ENCODE measurements at regions not wholly inside any gene's neighbourhood (a gene's known extent, or its start where the extent isn't known, plus 50 kb on each side); places are given as distances from the start of the nearest gene placed in this dataset.
"Not testable (repeated sequence)": the region's sequence is repeated elsewhere in the genome, so short reads cannot be mapped to it uniquely, and the experiment has no call there.

DNA sequence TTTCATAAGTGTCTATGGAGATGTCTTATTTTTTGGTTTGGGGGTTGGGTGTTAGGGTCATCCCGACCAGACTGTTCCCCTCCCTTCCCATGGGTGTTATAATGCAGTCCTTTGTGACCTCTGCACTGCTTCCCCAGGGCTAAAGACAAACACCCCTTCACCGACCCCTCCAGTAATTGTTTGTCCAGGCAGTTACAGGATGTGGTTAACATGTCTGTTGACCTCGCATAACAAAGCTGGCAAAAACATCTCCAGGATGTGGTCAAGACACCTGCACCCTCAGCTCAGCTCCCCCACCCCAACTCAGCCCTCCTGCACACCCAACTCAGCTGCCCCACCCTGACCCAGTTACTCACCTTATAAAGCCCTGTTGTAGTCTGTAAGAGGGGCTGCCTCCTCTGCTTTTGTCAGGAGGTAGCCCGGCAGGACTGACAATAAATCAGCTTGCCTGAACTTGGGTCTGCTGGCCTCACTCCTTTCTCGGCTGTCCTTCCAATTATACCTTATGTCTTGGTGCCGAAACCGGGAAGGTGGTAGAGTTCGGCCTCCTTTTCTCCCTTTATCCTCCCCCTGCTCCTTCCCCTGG lies 102.2 kb downstream of the ZNF92 start:
- Histone ChIP-seq H3K27ac (ENCODE audit: low read depth, low read length) (no peak overlapping the region), H3K9me3 (ENCODE audit: control insufficient read depth, insufficient read depth, low read length) (peaks cover 32% of the 10 kb centered on the region)

DNA sequence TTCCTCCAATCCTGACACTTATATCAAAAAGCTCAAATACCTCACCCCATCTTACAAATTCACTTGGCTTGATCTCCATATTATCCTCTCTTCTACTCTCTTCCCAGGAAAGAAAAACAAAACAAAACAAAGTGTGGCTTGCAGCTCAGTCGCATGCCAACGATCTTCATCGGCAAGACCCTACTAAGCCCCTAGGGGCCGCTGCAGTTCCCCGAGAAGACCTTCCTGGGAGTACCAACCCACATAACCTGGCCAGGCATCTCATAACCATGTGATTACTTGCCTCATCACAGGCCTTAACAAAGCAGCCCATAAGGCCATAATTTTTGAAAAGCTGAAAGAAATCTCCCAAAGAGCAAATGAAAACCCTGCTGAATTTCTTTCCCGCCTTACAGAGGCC lies 103.7 kb downstream of the ZNF92 start:
- peaks cover 2% of the 10 kb centered on the region; the same call in 1 of the 2 replicates for H3K4me1 ChIP-seq (ENCODE audit: control insufficient read depth, insufficient read depth, low read length)
- no peak overlapping the region for H3K27ac ChIP-seq (ENCODE audit: low read depth, low read length)
- H3K9me3 ChIP-seq (ENCODE audit: control insufficient read depth, insufficient read depth, low read length) = peaks cover 25% of the 10 kb centered on the region
- H3K9ac ChIP-seq (ENCODE audit: low read depth, low read length) = no peak overlapping the region
- no peaks in the 10 kb centered on the region for H3K27me3 ChIP-seq (ENCODE audit: control insufficient read depth, insufficient read depth, low read length)
- no peak overlapping the region for H3K4me3 ChIP-seq (ENCODE audit: low read depth, low read length)
- no peaks in the 10 kb centered on the region for H3K36me3 ChIP-seq (ENCODE audit: control insufficient read depth, insufficient read depth, low read length)

More for the DNA sequence above, 102.2 kb downstream of the ZNF92 start:
- no peaks in the 10 kb centered on the region for H3K27me3 ChIP-seq (ENCODE audit: control insufficient read depth, insufficient read depth, low read length)
- H3K4me3 ChIP-seq (ENCODE audit: low read depth, low read length) = no peak overlapping the region
- peaks cover 2% of the 10 kb centered on the region; the same call in 1 of the 2 replicates for H3K4me1 ChIP-seq (ENCODE audit: control insufficient read depth, insufficient read depth, low read length)
- H3K9ac ChIP-seq (ENCODE audit: low read depth, low read length) = no peak overlapping the region
- no peaks in the 10 kb centered on the region for H3K36me3 ChIP-seq (ENCODE audit: control insufficient read depth, insufficient read depth, low read length)

DNA sequence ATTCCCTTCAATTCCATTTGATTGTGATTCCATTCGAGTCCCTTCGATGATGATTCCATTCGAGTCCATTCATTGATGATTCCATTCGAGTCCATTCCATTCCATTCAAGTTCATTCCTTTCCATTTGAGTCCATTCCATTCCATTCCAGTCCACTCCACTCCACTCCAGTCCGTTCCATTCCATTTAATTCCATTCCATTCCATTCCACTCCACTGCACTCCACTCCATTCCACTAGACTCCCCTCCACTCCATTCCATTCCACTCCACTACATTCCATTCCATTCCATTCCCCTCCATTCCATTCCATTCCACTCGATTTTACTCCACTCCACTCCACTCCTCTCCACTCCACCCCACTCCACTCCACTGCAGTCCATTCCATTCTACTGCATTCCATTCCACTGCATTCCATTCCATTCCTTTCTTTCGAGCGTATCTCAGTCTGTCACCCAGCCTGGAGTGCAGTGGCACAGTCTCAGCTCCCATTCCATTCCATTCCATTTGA lies 115.7 kb downstream of the ZNF92 start:
- Histone ChIP-seq H3K9ac (ENCODE audit: low read depth, low read length) (no peak overlapping the region), H3K4me3 (ENCODE audit: low read depth, low read length) (no peak overlapping the region), H3K9me3 (ENCODE audit: control insufficient read depth, insufficient read depth, low read length) (peaks cover 33% of the 10 kb centered on the region), H3K36me3 (ENCODE audit: control insufficient read depth, insufficient read depth, low read length) (no peaks in the 10 kb centered on the region), H3K27me3 (ENCODE audit: control insufficient read depth, insufficient read depth, low read length) (no peaks in the 10 kb centered on the region), H3K4me1 (ENCODE audit: control insufficient read depth, insufficient read depth, low read length) (no peaks in the 10 kb centered on the region), H3K27ac (ENCODE audit: low read depth, low read length) (no peak overlapping the region)

DNA sequence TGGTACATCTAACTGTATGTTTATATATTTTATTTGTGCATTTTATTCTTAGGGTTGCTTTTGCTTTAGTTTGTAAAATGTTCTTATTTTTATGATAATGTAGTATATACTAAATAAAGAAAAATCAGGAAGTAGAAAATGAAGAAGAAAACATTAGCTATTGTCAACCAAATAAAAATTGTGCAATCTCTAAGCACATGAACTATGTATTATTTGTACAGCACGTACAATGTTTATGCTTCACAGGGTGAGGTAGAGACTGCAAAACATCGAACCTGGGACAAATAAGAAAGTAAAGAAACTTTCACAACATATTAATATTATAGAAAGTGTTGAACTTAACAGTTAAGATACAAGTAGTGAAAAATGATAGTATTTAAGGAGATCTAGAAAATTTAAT lies 123.0 kb downstream of the ZNF92 start:
- H3K4me3 ChIP-seq (ENCODE audit: low read depth, low read length); H3K9ac ChIP-seq (ENCODE audit: low read depth, low read length); H3K9me3 ChIP-seq (ENCODE audit: control insufficient read depth, insufficient read depth, low read length); H3K27ac ChIP-seq (ENCODE audit: low read depth, low read length); H3K36me3 ChIP-seq (ENCODE audit: control insufficient read depth, insufficient read depth, low read length); H3K27me3 ChIP-seq (ENCODE audit: control insufficient read depth, insufficient read depth, low read length); H3K4me1 ChIP-seq (ENCODE audit: control insufficient read depth, insufficient read depth, low read length): not testable (repeated sequence)

DNA sequence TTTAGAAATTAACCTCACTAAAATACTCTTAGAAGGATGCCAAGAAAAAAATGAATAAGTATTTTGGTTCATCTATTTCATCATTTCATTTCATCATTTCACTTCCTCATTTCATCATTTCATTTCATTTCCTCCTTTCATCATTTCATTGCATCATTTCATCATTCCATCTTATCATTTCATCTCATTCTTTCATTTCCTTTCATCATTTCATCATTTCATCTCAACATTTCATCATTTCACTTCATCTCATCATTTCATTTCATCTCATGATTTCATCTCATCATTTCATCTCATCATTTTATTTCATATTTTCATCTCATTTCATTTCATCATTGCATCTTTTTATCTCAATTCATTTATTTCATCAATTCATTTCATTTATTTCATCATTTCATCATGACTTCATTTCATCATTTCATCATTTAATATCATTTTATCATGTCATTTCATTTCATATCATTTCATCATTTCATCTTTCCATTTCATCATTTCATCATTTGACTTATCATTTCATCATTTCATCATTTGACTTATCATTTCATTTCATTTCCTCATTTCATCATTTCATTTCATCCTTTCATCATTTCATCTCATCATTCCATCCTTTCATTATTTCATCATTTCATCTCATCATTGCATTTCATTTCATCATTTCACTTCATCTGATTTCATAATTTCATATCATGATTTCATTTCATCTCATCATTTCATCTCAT lies 129.9 kb downstream of the ZNF92 start:
- Histone ChIP-seq H3K27ac (ENCODE audit: low read depth, low read length) (no peak overlapping the region), H3K27me3 (ENCODE audit: control insufficient read depth, insufficient read depth, low read length) (peaks cover 7% of the 10 kb centered on the region), H3K4me1 (ENCODE audit: control insufficient read depth, insufficient read depth, low read length) (no peaks in the 10 kb centered on the region), H3K9ac (ENCODE audit: low read depth, low read length) (no peak overlapping the region), H3K9me3 (ENCODE audit: control insufficient read depth, insufficient read depth, low read length) (no peaks in the 10 kb centered on the region), H3K36me3 (ENCODE audit: control insufficient read depth, insufficient read depth, low read length) (no peaks in the 10 kb centered on the region), H3K4me3 (ENCODE audit: low read depth, low read length) (no peak overlapping the region)

DNA sequence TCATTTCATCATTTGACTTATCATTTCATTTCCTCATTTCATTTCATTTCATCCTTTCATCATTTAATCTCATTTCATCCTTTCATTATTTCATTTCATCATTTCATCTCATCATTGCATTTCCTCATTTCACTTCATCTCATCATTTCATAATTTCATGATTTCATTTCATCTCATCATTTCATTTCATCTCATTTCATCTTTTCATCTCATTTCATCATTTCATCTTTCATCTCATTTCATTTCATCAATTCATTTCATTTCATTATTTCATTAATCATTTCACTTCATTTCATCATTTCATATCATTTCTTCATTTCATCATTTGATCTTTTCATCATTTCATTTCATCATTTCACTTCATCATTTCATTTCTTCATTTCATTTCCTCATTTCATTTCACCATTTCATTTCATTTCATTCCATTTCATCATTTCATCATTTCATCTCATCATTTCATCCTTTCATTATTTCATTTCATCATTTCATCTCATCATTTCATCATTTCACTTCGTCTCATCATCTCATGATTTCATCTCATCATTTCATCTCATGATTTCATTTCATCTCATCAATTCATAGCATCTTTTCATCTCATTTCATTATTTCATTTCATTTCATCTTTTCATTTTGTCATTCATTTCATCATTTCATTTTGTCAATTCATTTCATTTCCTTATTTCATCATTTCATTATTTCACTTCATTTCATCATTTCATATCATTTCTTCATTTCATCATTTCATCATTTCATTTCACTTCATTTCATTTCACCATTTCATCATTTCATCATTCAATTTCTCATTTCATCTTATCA lies 131.1 kb downstream of the ZNF92 start:
- H3K9ac ChIP-seq (ENCODE audit: low read depth, low read length); H3K27ac ChIP-seq (ENCODE audit: low read depth, low read length); H3K4me1 ChIP-seq (ENCODE audit: control insufficient read depth, insufficient read depth, low read length); H3K9me3 ChIP-seq (ENCODE audit: control insufficient read depth, insufficient read depth, low read length); H3K4me3 ChIP-seq (ENCODE audit: low read depth, low read length); H3K36me3 ChIP-seq (ENCODE audit: control insufficient read depth, insufficient read depth, low read length): not testable (repeated sequence)
- H3K27me3 ChIP-seq (ENCODE audit: control insufficient read depth, insufficient read depth, low read length) = peaks cover 14% of the 10 kb centered on the region

DNA sequence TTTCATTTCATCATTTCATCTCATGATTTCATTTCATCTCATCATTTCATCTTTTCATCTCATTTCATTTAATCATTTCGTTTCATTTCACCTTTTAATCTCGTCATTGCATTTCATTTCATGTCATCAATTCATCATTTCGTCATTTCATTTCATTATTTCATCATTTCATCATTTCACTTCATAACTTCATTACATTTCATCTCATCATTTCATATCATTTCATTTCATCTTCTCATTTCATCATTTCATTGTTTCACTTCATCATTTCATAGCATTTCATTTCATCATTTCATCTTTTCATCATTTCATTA lies 131.6 kb downstream of the ZNF92 start:
- not testable (repeated sequence) for H3K4me1 ChIP-seq (ENCODE audit: control insufficient read depth, insufficient read depth, low read length); H3K4me3 ChIP-seq (ENCODE audit: low read depth, low read length); H3K27ac ChIP-seq (ENCODE audit: low read depth, low read length); H3K36me3 ChIP-seq (ENCODE audit: control insufficient read depth, insufficient read depth, low read length); H3K9ac ChIP-seq (ENCODE audit: low read depth, low read length); H3K9me3 ChIP-seq (ENCODE audit: control insufficient read depth, insufficient read depth, low read length)
- peaks cover 19% of the 10 kb centered on the region for H3K27me3 ChIP-seq (ENCODE audit: control insufficient read depth, insufficient read depth, low read length)

DNA sequence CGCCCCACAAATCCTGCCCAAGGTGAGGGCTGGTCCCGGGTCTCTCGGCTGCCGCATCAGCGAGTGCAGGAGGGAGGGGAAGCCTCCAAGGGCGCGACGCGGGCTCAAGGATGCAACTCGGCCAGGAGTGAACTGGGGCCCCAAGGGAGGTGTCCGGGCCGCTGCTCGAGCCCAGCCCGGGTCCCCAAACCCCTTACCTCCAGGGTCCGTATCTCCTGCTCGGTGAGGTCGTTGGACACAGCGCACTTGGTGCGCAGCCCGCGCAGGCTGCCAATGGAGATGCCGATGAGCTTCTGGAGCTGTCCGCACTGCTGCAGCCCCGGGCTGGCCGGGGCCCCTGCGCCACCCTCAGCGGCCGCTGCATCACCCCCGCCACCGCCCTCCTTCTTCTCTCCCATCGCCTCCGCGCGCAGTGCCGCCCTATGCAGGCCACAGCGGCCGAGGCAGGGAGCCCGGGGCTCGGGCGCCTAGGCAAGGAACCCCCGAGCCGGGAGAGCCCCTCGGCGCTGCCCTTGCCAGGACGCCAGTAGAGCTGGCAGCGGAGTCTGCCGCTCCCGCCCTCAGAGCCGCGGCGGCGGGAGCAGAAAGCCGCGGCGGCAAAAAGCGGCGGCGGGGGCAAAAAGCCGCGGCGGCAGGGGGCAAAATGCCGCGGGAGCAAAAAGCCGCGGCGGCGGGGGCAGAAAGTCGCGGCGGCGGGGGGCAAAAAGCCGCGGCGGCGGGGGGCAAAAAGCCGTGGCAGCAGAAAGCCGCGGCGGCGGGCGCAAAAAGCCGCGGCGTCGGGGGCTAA lies 135.1 kb downstream of the ZNF92 start:
- Histone ChIP-seq H3K27me3 (ENCODE audit: control insufficient read depth, insufficient read depth, low read length) (peaks cover 34% of the 10 kb centered on the region), H3K4me3 (ENCODE audit: low read depth, low read length) (peak overlapping the region; percentile 56; the same call in 1 of the 2 replicates)
- not testable (repeated sequence) for H3K36me3 ChIP-seq (ENCODE audit: control insufficient read depth, insufficient read depth, low read length); H3K9me3 ChIP-seq (ENCODE audit: control insufficient read depth, insufficient read depth, low read length); H3K9ac ChIP-seq (ENCODE audit: low read depth, low read length); H3K27ac ChIP-seq (ENCODE audit: low read depth, low read length); H3K4me1 ChIP-seq (ENCODE audit: control insufficient read depth, insufficient read depth, low read length)

DNA sequence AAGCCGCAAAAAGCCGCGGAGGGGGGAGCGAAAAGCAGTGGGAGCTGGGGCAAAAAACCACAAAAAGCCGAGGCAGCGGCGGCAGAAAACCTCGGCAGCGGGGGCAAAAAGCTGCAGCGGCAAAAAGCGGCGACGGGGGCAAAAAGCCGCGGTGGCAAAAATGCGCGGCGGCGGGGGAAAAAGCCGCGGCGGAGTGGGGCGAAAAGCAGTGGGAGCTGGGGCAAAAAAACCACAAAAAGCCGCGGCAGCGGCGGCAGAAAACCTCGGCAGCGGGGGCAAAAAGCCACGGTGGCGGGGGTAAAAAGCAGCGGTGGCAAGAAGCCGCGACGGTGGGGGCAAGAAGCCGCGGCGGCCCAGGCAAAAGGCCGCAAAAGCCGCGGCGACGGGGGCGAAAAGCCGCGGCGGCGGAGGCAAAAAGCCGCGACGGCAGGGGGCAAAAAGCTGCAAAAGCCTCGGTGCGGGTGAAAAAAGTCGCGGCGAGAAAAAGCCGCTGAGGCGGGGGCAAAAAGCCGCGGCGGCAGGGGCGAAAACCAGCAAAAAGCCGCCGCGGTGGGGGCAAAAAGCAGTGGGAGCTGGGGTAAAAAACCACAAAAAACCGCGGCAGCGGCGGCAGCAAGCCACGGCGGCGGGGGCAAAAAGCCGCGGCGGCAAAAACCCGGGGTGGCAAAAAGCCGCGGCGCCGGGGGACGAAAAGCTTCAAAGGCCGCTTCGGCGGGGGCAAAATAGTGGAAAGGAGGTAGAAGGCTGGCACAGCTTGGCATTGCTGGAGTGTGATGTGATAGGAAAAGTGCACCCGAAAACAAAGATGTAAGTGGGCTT lies 135.9 kb downstream of the ZNF92 start:
- Histone ChIP-seq H3K27ac (ENCODE audit: low read depth, low read length) (no peak overlapping the region), H3K4me1 (ENCODE audit: control insufficient read depth, insufficient read depth, low read length) (no peaks in the 10 kb centered on the region), H3K4me3 (ENCODE audit: low read depth, low read length) (peak overlapping the region; percentile 56), H3K9ac (ENCODE audit: low read depth, low read length) (no peak overlapping the region), H3K9me3 (ENCODE audit: control insufficient read depth, insufficient read depth, low read length) (no peaks in the 10 kb centered on the region), H3K27me3 (ENCODE audit: control insufficient read depth, insufficient read depth, low read length) (peaks cover 34% of the 10 kb centered on the region), H3K36me3 (ENCODE audit: control insufficient read depth, insufficient read depth, low read length) (no peaks in the 10 kb centered on the region)

DNA sequence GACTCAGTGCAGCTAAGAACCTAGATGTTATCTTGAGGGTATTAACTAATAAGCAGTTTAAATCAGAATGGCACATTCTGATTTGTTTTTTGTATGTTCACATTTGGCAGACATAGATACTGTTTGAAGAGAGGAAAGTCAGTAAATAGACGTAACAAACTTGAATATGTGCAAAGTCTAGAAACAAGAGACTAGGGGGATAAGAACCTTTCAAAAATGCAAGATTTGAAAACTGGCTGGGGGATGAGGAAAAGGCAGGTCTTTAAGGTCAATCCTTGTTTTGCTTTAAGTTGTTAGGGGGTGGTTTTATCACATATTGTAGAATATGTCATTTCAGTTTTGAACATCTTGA lies 136.5 kb downstream of the ZNF92 start:
- H3K27me3 ChIP-seq (ENCODE audit: control insufficient read depth, insufficient read depth, low read length) = peaks cover 33% of the 10 kb centered on the region
- not testable (repeated sequence) for H3K27ac ChIP-seq (ENCODE audit: low read depth, low read length); H3K36me3 ChIP-seq (ENCODE audit: control insufficient read depth, insufficient read depth, low read length); H3K9ac ChIP-seq (ENCODE audit: low read depth, low read length); H3K9me3 ChIP-seq (ENCODE audit: control insufficient read depth, insufficient read depth, low read length); H3K4me1 ChIP-seq (ENCODE audit: control insufficient read depth, insufficient read depth, low read length)
- peak overlapping the region; percentile 56; the same call in 1 of the 2 replicates for H3K4me3 ChIP-seq (ENCODE audit: low read depth, low read length)

All from HUES48 (cell line).